Esophagus mucosa (tissue), 1 donor: ENCODE measurements at regions not wholly inside any gene's neighbourhood (a gene's known extent, or its start where the extent isn't known, plus 50 kb on each side); places are given as distances from the start of the nearest gene placed in this dataset.

Source experiments
- ATAC-seq: fragments of 200-7000 bp; cut with Tn5 transposase; one replicate; pipeline ENCODE4 v1.9.1; 2020
- donor health status: DM: yes; HTN: yes; CAD: no.

DNA sequence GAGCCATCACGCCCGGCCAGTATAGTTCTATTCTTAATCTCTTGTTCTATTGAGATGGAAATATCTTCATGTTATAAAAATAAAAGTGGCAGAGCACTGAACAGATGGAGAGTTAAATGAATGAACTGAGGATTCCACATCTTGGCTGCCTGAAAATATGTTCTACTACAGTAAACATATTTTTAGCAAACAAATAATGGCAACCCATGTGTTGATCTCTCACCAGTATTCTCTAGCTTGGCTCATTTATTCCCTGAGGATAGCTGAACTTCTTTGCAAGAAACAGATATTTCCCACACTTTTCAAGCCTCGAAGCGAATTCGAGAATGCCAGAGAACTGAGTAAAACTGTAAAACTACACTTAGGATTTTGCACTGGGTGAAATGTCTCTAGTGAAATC is 58.9 kb downstream of the DIRAS3 start:
- no peak for ATAC-seq

- no peak for ATAC-seq
Measured at GRCh38 chr1:67988066-67988465, 62.4 kb downstream of the DIRAS3 start.

- peak; percentile 35 for ATAC-seq
Measured at GRCh38 chr1:67987046-67987799, 63.2 kb downstream of the DIRAS3 start.

GRCh38 chr1:67983867-67984266 is 66.6 kb downstream of the DIRAS3 start:
- no peak for ATAC-seq

- ATAC-seq: peak; percentile 29
Measured at GRCh38 chr1:67980028-67980427, 70.4 kb downstream of the DIRAS3 start.

- no peak for ATAC-seq
Measured at GRCh38 chr1:67979532-67979931, 70.9 kb downstream of the DIRAS3 start.

GRCh38 chr1:67978890-67979516 is 71.4 kb downstream of the DIRAS3 start:
- peak; percentile 71 for ATAC-seq

- ATAC-seq: no peak
Measured at GRCh38 chr1:67977756-67978155, 72.7 kb downstream of the DIRAS3 start.

DNA sequence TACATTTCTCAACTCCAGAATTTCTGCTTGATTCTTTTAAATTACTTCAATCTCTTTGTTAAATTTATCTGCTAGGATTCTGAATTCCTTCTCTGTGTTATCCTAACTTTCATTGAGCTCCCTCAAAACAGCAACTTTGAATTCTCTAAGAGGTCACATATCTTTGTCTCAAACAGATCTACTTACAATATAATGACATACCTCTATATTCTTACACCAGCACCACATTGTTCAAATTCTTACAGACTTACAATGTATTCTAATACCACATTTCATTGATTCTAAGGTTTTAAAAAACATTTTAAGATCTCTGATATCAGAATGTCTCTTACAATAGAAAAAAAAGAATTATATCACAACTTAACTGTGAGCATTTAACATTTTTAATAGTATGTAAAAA is 77.4 kb downstream of the DIRAS3 start:
- no peak for ATAC-seq

DNA sequence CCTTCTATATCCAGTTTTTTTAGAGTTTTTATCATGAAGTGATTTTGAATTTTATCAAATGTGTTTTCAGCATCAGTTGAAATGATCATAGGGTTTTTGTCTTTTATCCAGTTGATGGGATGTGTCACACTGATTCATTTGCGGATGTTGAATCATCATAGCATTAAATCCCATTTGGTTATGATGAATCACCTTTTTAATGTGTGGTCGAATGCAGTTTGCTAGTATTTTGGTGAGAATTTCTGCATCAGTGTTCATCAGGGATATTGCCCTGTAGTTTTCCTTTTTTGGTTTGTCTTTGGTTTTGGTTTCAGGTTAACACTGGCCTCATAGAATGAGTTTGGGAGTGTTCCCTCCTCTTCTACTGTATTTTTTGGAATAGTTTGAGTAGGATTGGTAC is 80.3 kb downstream of the DIRAS3 start:
- ATAC-seq: peak; percentile 80

DNA sequence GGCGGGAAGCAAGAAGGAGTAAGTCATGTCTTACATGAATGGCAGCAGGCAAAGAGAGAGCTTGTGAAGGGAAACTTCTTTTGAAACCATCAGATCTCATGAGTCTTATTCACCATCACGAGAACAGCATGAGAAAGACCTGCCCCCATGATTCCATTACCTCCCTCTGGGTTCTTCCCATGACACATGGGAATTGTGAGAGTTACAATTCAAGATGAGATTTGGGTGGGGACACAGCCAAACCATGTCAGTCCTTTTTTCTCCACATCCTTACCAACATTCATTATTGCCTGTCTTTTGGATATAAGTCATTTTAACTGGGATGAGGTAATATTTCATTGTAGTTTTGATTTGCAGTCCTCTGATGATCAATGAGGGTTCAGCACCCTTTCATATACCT is 81.0 kb downstream of the DIRAS3 start:
- ATAC-seq: no peak

DNA sequence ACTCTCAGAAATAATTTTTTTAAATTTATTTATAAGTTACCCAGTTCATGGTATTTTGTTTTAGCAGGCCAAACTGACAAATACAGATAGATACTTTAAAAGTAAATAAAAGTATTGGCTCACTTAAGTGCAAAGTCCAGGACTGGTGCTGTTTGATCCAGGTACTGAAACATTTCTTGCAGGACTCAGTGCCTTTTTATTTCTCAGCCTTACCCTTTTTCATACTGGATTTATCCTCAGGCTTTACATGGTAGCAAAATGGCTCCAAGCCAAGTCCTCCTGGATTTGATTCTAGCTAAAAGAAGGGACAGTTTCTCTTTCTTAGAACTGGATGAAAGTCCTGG is 83.8 kb downstream of the DIRAS3 start:
- no peak for ATAC-seq

DNA sequence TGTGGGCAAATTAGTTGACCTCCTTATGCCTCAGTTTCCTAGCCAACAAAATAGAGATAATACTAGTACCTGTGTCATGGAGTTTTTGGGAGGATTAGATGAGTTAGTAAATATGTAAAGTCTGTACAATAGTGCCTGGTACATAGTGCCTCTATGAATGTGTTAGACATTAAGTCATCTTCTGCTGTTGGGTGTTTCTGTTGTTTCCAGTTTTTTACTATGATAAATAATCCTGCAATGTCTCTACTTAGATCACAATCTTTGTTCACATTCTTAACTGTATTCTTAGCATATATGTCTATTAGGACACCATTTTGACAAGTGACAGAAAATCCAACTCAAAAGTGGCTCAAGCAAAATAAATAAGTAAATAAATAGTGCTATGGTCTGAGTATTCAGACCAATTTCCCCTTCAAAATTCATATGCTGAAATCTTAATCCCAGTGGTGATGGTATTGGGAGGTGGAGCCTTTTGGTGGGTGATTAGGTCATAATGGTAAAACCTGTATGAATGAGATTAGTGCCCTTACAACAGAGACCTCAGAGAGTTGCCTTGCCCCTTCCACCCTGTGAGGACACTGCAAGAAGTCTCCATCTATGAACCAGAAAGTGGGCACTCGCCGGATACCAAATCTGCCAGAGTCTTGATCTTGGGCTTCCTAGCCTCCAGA is 84.3 kb downstream of the DIRAS3 start:
- ATAC-seq: no peak

GRCh38 chr1:67963263-67963662 is 87.2 kb downstream of the DIRAS3 start:
- ATAC-seq: no peak

DNA sequence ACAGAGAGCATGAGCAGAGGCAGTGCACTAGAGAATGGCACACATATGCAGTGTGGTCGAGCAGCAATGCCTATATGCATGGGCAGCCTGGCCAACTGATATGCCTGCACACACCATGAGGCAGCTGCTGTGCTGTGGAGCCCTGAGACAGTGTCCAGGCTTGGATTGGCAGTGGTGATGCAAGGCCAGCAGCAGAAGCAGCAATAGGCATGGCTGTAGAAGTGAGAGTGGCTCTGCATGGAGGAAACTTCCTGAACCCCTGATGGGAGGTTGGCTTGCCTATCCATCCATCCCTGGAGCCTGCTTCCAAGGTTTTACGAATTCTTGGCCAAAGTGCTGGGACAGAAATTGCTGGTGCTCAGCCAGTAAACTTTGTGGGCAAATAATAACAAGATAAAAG is 89.7 kb downstream of the DIRAS3 start:
- ATAC-seq: no peak

GRCh38 chr1:67958472-67958871 is 92.0 kb downstream of the DIRAS3 start:
- no peak for ATAC-seq

GRCh38 chr1:67957066-67957465 is 93.4 kb downstream of the DIRAS3 start:
- ATAC-seq: no peak

DNA sequence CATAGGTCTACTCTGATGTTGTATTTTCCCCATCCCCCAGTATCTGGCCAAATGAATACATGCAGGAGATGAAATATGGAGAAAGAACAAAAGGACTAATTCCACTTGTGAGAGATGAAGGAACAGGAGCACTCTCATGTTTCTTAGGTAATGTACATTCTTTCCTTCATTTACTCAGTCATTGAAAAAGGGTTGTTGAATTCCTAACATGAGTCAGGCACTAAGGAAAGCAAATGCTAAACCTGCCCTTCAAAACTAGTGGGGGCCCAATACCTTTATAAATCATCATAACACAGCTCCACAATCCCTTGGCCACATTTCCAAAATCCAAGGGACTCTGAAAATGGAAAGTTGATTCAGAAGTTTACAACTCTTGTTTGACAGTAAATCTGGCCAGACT is 94.3 kb downstream of the DIRAS3 start:
- ATAC-seq: no peak

GRCh38 chr1:67955591-67955990 is 94.8 kb downstream of the DIRAS3 start:
- ATAC-seq: no peak

DNA sequence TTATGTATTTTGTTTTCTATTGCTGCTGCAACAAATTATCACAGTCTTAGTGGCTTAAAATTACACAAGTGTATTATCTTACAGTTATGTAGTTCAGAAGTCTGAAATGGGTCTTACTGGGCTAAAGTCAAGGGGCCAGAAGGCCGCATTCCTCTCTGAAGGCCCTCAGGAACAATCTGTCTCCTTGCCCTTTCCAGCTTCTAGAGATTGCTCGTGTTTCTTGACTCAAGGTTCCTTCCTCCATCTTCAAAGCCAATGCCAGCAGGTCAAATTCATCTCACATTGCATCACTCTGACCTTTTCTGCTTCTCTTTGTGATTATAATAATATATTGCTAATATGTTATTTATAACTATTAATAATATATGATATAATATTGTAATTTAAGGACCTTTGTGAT is 97.1 kb downstream of the DIRAS3 start:
- no peak for ATAC-seq

GRCh38 chr1:67952071-67952470 is 98.4 kb downstream of the DIRAS3 start:
- ATAC-seq: no peak

DNA sequence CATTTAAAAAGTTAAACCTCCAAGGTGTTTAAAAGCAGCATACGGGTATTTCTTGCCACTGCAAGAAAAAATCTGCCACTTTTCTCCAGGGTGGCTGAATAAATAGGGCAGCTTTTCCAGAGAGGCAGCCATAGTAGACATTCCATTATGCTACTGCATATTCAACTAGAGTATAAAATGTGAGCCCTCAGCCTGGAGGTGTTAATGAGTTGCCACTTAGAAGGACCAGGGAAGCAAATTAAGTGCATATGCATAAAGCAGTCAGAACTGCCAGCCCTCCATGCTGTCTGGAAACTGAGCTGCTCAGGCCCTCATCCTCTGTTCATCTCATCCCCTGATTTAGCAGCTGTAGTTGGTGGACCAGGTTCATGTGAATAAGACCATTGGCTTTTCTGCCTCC is 99.4 kb downstream of the DIRAS3 start:
- ATAC-seq: no peak

DNA sequence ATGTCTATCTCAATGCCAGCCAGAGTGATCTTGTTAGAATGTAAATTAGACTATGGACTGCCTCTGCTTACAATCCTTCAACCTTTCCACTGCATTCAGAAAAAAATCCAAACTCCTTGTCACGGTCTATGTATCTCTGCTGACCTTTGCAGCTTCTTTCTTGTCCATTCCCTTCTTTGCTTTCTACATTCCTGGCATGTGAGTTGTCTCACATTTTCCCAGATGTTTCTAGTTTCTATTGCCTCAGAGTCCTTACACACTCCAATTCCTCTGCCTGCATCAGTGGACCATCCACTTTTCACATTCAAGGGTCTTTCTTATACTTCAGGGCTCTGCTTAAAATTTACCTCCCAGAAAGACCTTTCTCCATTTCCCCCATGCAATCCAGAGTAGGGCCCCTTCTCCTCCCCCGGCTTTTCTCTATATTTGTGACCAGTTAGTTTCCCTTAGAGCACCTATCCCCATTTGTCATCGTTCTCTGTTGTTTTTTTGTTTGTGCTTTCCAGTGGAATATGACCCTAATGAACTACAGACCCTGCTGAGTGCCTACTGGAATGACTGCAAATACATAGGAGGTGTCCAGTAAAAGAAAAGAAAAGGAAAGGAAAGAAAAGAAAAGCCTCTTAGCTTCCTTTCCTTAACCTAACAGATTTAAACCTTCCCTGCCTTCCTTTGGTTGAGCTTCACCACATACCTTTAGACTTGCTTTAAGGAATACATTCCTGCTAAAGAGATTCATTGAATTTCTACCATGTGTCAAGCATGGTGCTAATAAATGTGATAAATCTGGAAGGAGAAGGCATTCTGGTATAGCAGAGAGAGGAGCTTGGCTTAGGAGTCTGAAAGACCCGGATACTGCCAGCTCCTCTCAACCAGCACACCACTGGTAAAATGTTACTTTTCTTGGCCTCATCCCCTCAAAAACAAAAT is 102.0 kb downstream of the DIRAS3 start:
- ATAC-seq: no peak
